ENCODE measurements at regions not wholly inside any gene's neighbourhood (a gene's known extent, or its start where the extent isn't known, plus 50 kb on each side); places are given as distances from the start of the nearest gene placed in this dataset.

GRCh38 chr4:123345935-123346300 is 50.7 kb upstream of the SPRY1 start:
- peak overlapping the region; percentile 6; the same call in 1 of the 2 replicates for H3K27ac ChIP-seq
- no peaks in the 10 kb centered on the region for H4K20me1 ChIP-seq (ENCODE audit: insufficient read depth)
- H3K9ac ChIP-seq = peak overlapping the region; percentile 18; the same call in 1 of the 2 replicates
- peak overlapping the region; percentile 48 for H2AFZ ChIP-seq (ENCODE audit: low read depth)
- peaks cover 20% of the 10 kb centered on the region for H3K4me1 ChIP-seq (ENCODE audit: low read depth, poor library complexity, severe bottlenecking)
- peak overlapping the region; percentile 95 for H3K4me2 ChIP-seq
- H3K79me2 ChIP-seq (ENCODE audit: insufficient read depth, low read depth) = no peaks in the 10 kb centered on the region
- H3K36me3 ChIP-seq (ENCODE audit: insufficient read depth) = no peaks in the 10 kb centered on the region
- no peaks in the 10 kb centered on the region for H3K27me3 ChIP-seq (ENCODE audit: insufficient read depth, low read depth)
- no peak for TF ChIP-seq CTCF (conservative IDR thresholded peaks at IDR 0.05; ENCODE audit: low read depth, low read length)
- no peak overlapping the region for H3K4me3 ChIP-seq (IDR thresholded peaks at IDR 0.05; ENCODE audit: insufficient read depth, low read depth, low read length)

GRCh38 chr4:123346330-123346940 is 50.2 kb upstream of the SPRY1 start:
- peak overlapping the region; percentile 18; the same call in 1 of the 2 replicates for H3K9ac ChIP-seq
- H3K27ac ChIP-seq = no peak overlapping the region
- H3K36me3 ChIP-seq (ENCODE audit: insufficient read depth) = no peaks in the 10 kb centered on the region
- H3K4me3 ChIP-seq (IDR thresholded peaks at IDR 0.05; ENCODE audit: insufficient read depth, low read depth, low read length) = no peak overlapping the region
- TF ChIP-seq CTCF (conservative IDR thresholded peaks at IDR 0.05; ENCODE audit: low read depth, low read length) = no peak
- no peaks in the 10 kb centered on the region for H3K79me2 ChIP-seq (ENCODE audit: insufficient read depth, low read depth)
- no peak overlapping the region for H2AFZ ChIP-seq (ENCODE audit: low read depth)
- peak overlapping the region; percentile 95 for H3K4me2 ChIP-seq
- peaks cover 20% of the 10 kb centered on the region for H3K4me1 ChIP-seq (ENCODE audit: low read depth, poor library complexity, severe bottlenecking)
- H4K20me1 ChIP-seq (ENCODE audit: insufficient read depth) = no peaks in the 10 kb centered on the region
- no peaks in the 10 kb centered on the region for H3K27me3 ChIP-seq (ENCODE audit: insufficient read depth, low read depth)

Data from KMS-11 (cell line).